ENCODE measurements at regions not wholly inside any gene's neighbourhood (a gene's known extent, or its start where the extent isn't known, plus 50 kb on each side); places are given as distances from the start of the nearest gene placed in this dataset.

- Histone ChIP-seq H3K4me2 (ENCODE audit: low read length) (no peak overlapping the region), H3K27ac (ENCODE audit: low read length) (no peak overlapping the region), H4K20me1 (ENCODE audit: insufficient read depth) (no peaks in the 10 kb centered on the region), H3K36me3 (ENCODE audit: insufficient read depth, low read length) (no peaks in the 10 kb centered on the region), H2AFZ (ENCODE audit: low read depth, low read length) (no peak overlapping the region), H3K9me3 (ENCODE audit: low read length) (no peaks in the 10 kb centered on the region), H3K9me2 (ENCODE audit: insufficient read depth, low read length) (no peaks in the 10 kb centered on the region), H3K79me2 (replicated peaks; ENCODE audit: insufficient read depth, low read length) (no peaks in the 10 kb centered on the region), H3F3A (ENCODE audit: insufficient read depth, low read length, poor library complexity, severe bottlenecking) (no peaks in the 10 kb centered on the region), H3K27me3 (ENCODE audit: insufficient read depth, low read depth, low read length) (no peaks in the 10 kb centered on the region), H3K9ac (ENCODE audit: low read length) (no peak overlapping the region), H3K4me3 (ENCODE audit: low read length) (no peak overlapping the region)
- TF ChIP-seq SMC3 (conservative IDR thresholded peaks at IDR 0.05; ENCODE audit: poor library complexity) (no peak), REST (IDR thresholded peaks at IDR 0.05; ENCODE audit: borderline replicate concordance) (no peak), TAF1 (IDR thresholded peaks at IDR 0.05; ENCODE audit: low read depth) (no peak), EP300 (conservative IDR thresholded peaks at IDR 0.05; ENCODE audit: poor library complexity, severe bottlenecking) (no peak), MXI1 (conservative IDR thresholded peaks at IDR 0.05; ENCODE audit: poor library complexity, severe bottlenecking) (no peak), CTCF (IDR thresholded peaks at IDR 0.05; ENCODE audit: poor library complexity, severe bottlenecking) (no peak), POLR2AphosphoS5 (IDR thresholded peaks at IDR 0.05) (no peak), RAD21 (conservative IDR thresholded peaks at IDR 0.05) (no peak), EZH2 (IDR thresholded peaks at IDR 0.05; ENCODE audit: borderline replicate concordance, insufficient read depth, low read length, poor library complexity, severe bottlenecking) (no peak)
These were observed 92.0 kb upstream of the DLGAP1 start for GRCh38 chr18:4547126-4547525.

GRCh38 chr18:4544142-4544541, 89.0 kb upstream of the DLGAP1 start:
- Histone ChIP-seq H3F3A (ENCODE audit: insufficient read depth, low read length, poor library complexity, severe bottlenecking) (no peaks in the 10 kb centered on the region), H3K9ac (ENCODE audit: low read length) (no peak overlapping the region), H3K79me2 (replicated peaks; ENCODE audit: insufficient read depth, low read length) (no peaks in the 10 kb centered on the region), H3K4me3 (ENCODE audit: low read length) (no peak overlapping the region), H4K20me1 (ENCODE audit: insufficient read depth) (no peaks in the 10 kb centered on the region), H3K36me3 (ENCODE audit: insufficient read depth, low read length) (no peaks in the 10 kb centered on the region), H3K4me2 (ENCODE audit: low read length) (no peak overlapping the region), H2AFZ (ENCODE audit: low read depth, low read length) (no peak overlapping the region), H3K27ac (ENCODE audit: low read length) (no peak overlapping the region), H3K27me3 (ENCODE audit: insufficient read depth, low read depth, low read length) (no peaks in the 10 kb centered on the region), H3K9me2 (ENCODE audit: insufficient read depth, low read length) (no peaks in the 10 kb centered on the region), H3K9me3 (ENCODE audit: low read length) (no peaks in the 10 kb centered on the region)
- TF ChIP-seq SMC3 (conservative IDR thresholded peaks at IDR 0.05; ENCODE audit: poor library complexity) (no peak), REST (IDR thresholded peaks at IDR 0.05; ENCODE audit: borderline replicate concordance) (no peak), RAD21 (conservative IDR thresholded peaks at IDR 0.05) (no peak)

Measured in neural cell (in vitro differentiated cells).